ENCODE measurements at regions not wholly inside any gene's neighbourhood (a gene's known extent, or its start where the extent isn't known, plus 50 kb on each side); places are given as distances from the start of the nearest gene placed in this dataset.

GRCh38 chr2:235377176-235377575 lies 116.7 kb upstream of the AGAP1 start:
- no peak for DNase-seq
- peaks cover 2% of the 10 kb centered on the region for H3K4me1 Mint-ChIP-seq (ENCODE audit: low read depth, unreplicated experiment)
- TF ChIP-seq CTCF (IDR thresholded peaks at IDR 0.05; ENCODE audit: partially characterized antibody, unreplicated experiment): no peak
- no peaks in the 10 kb centered on the region for H3K9me3 Mint-ChIP-seq (ENCODE audit: unreplicated experiment)
- no peaks in the 10 kb centered on the region for H3K36me3 Mint-ChIP-seq (ENCODE audit: unreplicated experiment)
- H3K27ac Mint-ChIP-seq (ENCODE audit: unreplicated experiment): no peak overlapping the region
- H3K27me3 Mint-ChIP-seq (ENCODE audit: unreplicated experiment): peaks cover 2% of the 10 kb centered on the region
- no peak overlapping the region for H3K4me3 Mint-ChIP-seq (ENCODE audit: unreplicated experiment)

- H3K9me3 Mint-ChIP-seq (ENCODE audit: unreplicated experiment): no peaks in the 10 kb centered on the region
- no peaks in the 10 kb centered on the region for H3K36me3 Mint-ChIP-seq (ENCODE audit: unreplicated experiment)
- no peak overlapping the region for H3K4me3 Mint-ChIP-seq (ENCODE audit: unreplicated experiment)
- no peak overlapping the region for H3K27ac Mint-ChIP-seq (ENCODE audit: unreplicated experiment)
- TF ChIP-seq CTCF (IDR thresholded peaks at IDR 0.05; ENCODE audit: partially characterized antibody, unreplicated experiment): no peak
- peaks cover 2% of the 10 kb centered on the region for H3K4me1 Mint-ChIP-seq (ENCODE audit: low read depth, unreplicated experiment)
- peaks cover 2% of the 10 kb centered on the region for H3K27me3 Mint-ChIP-seq (ENCODE audit: unreplicated experiment)
- DNase-seq: no peak
Observed at GRCh38 chr2:235378246-235378645, 115.6 kb upstream of the AGAP1 start.

- no peak for DNase-seq
- no peak overlapping the region for H3K4me3 Mint-ChIP-seq (ENCODE audit: unreplicated experiment)
- H3K27me3 Mint-ChIP-seq (ENCODE audit: unreplicated experiment): no peaks in the 10 kb centered on the region
- no peaks in the 10 kb centered on the region for H3K9me3 Mint-ChIP-seq (ENCODE audit: unreplicated experiment)
- no peak overlapping the region for H3K27ac Mint-ChIP-seq (ENCODE audit: unreplicated experiment)
- H3K4me1 Mint-ChIP-seq (ENCODE audit: low read depth, unreplicated experiment): peaks cover 2% of the 10 kb centered on the region
- TF ChIP-seq CTCF (IDR thresholded peaks at IDR 0.05; ENCODE audit: partially characterized antibody, unreplicated experiment): no peak
- no peaks in the 10 kb centered on the region for H3K36me3 Mint-ChIP-seq (ENCODE audit: unreplicated experiment)
Observed at GRCh38 chr2:235378944-235379343, 114.9 kb upstream of the AGAP1 start.

GRCh38 chr2:235381261-235381912 lies 112.5 kb upstream of the AGAP1 start:
- Mint-ChIP-seq H3K27ac (ENCODE audit: unreplicated experiment) (no peak overlapping the region), H3K4me3 (ENCODE audit: unreplicated experiment) (no peak overlapping the region)

More at GRCh38 chr2:235381261-235381912, 112.5 kb upstream of the AGAP1 start:
- no peak for TF ChIP-seq CTCF (IDR thresholded peaks at IDR 0.05; ENCODE audit: partially characterized antibody, unreplicated experiment)
- Mint-ChIP-seq H3K9me3 (ENCODE audit: unreplicated experiment) (no peaks in the 10 kb centered on the region), H3K36me3 (ENCODE audit: unreplicated experiment) (no peaks in the 10 kb centered on the region), H3K27me3 (ENCODE audit: unreplicated experiment) (no peaks in the 10 kb centered on the region), H3K4me1 (ENCODE audit: low read depth, unreplicated experiment) (peaks cover 5% of the 10 kb centered on the region)
- no peak for DNase-seq
